Left cardiac atrium (tissue), 4 donors: ENCODE measurements at regions not wholly inside any gene's neighbourhood (a gene's known extent, or its start where the extent isn't known, plus 50 kb on each side); places are given as distances from the start of the nearest gene placed in this dataset.

ENCODE experiments used
- ATAC-seq, 2 donors: fragments of 200-7000 bp; cut with Tn5 transposase; one replicate each; pipeline ENCODE4 v1.9.1; 2020; ENCODE audit warnings: mild to moderate bottlenecking in 2 of 2, moderate library complexity in 2 of 2
- DNase-seq: peaks from one replicate; pipeline ENCODE4 v3.0.0-alpha.2; 2020
- intact Hi-C, 2 donors: fragments of 100-400 bp; cut with DNase I; formaldehyde crosslinking; loops; one replicate each; pipeline versions ENCODE4 v1.14.1 to v1.15.1; 2022 to 2023
- donor health status: DM: no; HTN: yes; CAD: no.
- donor health status: DM: no; HTN: yes; CAD: no; lungs with severe emphysema.
- donor health status: DM: yes; HTN: yes; CAD: no.
- donor health status: Dilated cardiomyopathy.

DNA sequence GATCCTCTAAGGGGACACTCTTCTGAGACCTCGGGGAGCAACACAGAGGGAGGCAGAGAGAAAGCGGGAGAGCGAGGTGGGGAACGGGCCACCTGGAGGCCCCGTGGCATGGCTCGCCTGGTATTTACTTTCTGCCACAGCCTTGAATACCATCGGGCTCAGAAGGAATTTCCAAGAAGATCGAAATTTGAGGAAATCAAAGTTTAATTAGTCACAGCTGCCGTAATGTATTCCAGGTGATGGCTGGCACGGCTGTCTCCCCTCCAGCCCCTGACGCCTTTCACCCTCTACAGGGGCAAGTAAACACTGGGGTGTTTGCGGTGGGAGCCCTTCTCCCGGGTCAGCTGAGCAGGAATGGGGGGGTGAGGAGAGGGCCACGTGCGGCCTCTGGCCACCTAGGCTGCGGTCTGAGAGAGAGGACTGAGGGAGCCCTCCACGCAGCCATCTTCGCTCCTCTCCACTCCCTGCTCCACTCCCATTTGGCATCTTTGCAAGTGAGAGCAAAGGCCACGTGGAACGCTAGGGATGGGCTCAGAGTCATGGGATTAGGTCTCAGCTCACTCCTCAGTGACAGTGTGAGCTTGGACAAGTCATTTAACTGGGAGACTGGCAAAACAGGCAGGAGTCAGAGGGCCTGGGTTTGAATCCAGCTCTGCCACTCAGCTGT, 125.2 kb downstream of the SYF2 start:
- ATAC-seq: no peak
- intact Hi-C loops: no loop called here
- DNase-seq: no peak

DNA sequence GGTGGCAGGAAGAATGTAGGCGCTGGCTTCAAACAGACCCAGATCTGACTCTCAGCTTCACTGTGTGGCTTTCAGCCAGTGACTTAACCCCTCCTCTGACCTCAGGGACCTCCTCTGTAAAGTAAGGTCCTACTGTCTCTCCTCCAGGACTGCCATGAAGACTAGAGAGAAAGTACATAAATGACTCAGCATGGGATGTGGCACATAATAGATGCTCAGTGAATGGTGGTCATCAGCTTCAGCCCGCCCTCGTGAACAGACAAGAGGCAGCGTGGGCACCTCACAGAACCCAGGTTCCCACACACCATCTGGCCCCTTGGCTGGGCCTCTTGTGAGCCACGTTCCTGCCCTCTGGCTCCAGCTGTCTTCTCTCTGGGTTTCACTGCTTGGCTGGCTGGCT, 126.0 kb downstream of the SYF2 start:
- no peak for DNase-seq
- ATAC-seq: no peak
- intact Hi-C loops: no loop called here

DNA sequence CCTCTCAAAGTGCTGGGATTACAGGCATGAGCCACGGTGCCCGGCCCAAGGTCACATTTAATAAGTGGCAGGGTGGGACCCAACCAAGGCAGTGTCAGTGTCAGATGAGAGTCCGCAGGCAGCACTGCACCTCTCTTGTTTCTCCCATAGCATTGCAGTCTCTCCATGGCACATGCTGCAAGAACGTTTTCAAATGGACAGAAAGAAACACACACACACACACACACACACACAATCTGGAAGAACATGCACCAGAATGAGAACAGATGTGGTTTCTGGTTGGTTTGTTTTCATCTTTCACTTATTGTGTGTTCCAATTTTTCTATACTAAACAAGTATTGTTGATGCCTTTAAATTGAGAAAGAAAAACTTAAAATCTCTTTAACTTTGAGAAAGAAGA, 126.5 kb downstream of the SYF2 start:
- intact Hi-C loops: no loop called here
- ATAC-seq (no peak), DNase-seq (no peak)

DNA sequence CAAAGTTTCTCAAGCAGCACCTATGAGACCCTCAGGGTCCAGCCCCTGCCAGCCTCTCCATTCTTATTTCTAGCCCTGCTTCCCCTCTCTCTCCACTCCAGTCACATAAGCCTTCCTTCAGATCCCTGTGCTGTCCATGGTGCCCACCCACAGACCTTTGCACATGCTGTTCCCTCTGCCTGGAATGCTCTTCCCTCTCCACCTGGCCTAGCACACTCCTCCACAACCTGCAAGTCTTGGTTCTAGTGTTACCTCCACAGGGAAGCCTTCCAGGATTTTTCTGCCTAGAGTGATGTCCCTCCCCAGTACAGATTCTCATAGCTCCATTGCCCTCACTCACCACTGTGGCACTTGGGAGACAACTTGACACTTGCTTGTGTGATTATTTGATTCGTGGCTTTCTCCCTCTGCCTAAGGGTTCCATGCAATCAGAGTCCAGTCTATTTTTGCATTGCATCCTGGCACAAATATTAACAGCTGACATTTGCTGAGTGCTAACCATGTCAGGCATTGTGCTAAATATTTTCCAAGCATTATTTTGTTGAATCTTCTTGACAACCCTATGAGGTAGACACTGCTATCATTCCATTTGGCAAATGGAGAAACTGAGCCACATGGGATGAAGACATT, 127.3 kb downstream of the SYF2 start:
- peak in 1 of 2 donors; percentile 48 for ATAC-seq
- intact Hi-C loops: loop anchor here in 1 of 2 donors (5.0 kb wide), 1 partner anchor 253 kb away; no protein-coding TSS in a partner anchor
- DNase-seq: no peak

DNA sequence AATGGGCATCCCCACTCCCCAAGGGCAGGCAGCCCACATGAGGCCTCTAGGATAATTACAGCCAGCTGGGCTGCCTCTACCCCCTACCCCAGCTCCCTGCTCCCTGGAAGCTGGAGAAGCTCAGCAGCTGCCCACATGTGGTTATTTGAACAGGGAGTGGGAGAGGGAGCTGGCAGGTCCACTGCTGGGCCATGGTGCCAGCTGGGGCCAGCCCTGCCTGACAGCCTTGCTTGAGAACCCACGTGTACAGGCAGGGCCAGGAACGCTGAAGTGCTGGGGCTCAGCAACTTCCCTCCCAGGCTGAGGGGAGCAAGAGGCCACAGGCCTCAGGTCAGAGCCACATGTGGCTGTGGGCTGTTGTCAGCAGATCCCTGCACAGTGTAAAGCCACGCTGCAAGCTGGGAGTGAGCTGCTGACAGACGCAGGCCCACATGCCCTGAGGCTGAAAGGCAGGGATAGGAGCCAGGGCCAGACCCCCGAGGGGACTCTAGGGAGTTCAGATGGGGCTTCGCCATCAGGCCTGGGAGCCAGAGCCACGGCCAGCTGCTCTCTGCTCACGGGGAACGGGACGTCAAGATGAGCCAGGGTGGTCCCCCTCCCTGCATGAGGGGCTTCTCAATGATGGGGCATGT, 129.0 kb downstream of the SYF2 start:
- ATAC-seq (no peak), DNase-seq (no peak)
- intact Hi-C loops: loop anchor here in 1 of 2 donors (5.0 kb wide), 1 partner anchor 251 kb away; no protein-coding TSS in a partner anchor

DNA sequence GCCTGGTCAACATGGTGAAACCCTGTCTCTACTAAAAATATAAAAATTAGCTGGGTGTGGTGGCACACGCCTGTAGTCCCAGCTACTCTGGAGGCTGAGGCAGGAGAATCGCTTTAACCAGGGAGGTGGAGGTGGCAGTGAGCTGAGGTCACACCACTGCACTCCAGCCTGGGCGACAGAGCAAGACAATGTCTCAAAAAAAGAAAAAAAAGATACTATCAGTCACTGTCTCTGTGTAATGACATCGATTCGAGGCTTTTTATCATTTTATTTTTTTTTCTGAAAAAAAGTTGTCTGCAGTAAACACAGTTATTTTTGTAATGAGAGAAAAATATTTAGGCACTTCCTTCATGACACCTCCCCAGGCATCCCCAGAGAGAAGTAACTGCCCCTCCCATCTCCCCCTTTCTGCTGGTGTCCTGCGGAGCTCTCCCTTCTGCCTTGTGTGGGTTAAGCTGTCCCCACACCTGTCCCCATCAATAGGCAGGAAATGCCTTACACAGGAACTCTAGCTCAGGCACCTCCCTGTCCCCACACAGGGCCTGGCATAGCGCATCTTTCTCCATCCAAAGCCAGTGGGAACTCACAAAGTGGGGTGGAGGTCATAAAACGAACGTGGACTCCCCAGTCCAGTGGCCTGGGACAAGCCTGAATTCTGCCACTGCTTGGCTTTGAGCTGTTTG, 132.0 kb downstream of the SYF2 start:
- ATAC-seq: no peak
- DNase-seq: no peak
- intact Hi-C loops: loop anchor here in 1 of 2 donors (5.0 kb wide), 1 partner anchor 248 kb away; no protein-coding TSS in a partner anchor

DNA sequence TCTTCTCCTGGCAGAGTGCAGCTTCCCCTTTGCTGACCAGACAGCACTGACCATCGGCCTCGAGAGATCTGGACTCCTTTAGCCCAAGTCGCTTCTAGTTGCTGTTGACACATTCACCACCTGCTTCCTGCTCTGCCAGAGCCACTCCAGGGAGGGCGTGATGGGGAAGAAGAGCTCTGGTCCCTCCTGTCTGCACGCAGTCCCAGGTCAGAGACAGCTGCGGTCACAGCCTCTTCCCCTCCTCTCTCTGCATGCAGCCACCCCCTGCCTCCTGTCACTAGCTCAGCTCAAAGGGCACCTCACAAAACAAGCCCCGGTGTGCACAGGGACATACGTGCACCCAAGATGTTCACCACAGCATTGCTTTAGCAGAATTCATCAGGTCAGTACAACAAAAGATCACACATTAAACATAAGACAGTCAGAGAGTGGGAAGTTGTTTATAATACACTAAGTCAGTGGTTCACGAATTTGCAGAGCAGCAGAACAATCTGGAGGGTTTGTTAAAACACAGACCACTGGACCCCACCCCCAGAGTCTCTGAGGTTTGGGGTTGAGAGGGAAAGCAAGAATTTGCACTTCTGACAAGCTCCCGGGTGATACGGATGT, 132.9 kb downstream of the SYF2 start:
- no peak for ATAC-seq
- DNase-seq: no peak
- intact Hi-C loops: no loop called here

DNA sequence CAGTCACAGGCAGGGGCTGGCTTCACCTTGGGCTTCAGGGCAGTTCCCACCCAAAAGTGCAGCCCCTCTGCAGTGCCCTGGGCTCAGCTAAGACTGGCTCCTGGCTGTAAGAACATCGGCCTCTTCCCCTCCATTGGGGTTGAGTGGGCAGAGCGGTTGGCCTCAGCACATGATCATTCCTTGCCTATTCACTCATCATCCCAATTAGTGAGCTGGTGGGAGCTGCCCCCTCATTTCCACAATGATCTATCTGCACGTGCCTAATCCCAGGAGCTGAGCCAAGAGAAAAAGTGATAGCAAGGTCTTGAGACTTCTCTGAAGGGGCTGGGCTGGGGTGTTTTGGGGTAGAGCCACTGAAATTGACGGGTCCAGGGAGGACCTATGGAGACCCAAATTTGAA, 133.6 kb downstream of the SYF2 start:
- ATAC-seq: no peak
- intact Hi-C loops: no loop called here
- DNase-seq: no peak

DNA sequence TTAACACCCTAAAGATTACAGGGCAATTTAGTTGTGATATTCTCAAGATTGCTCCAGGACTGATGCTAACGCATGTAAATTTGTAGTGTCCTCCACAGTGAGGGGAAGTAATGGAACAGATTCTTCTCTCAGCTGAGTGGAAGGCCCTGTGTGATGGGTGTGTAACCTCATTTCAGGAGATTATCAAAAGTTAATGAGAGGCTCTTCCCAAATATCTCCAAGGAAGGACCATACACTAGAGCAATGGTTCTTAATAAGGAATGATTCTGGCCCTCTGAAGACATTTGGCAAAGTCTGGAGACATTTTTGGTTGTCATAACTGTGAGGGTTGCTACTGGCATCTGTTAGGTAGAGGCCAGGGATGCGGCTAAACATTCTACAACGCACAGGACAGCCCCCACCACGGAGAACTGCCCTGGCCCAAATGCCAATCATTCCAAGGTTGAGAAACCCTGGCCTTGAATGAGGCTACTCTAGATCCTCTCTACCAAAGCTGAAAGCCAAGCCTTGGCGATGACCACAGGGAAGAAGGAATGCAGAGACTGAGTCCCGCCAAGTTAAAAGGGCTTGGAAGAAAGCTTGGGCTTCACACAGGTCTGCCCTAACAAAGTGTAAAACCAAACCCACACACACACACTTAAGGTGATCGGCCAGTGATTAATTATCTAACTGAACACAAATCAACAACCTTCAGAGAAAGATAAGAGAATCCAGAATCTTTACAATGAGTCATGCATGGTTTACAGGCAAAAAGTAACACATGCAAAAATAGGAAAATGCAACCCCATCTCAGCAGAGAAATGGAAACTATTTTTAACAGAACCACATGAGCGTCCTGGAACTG, 135.8 kb downstream of the SYF2 start:
- no peak for DNase-seq
- intact Hi-C loops: no loop called here
- no peak for ATAC-seq

DNA sequence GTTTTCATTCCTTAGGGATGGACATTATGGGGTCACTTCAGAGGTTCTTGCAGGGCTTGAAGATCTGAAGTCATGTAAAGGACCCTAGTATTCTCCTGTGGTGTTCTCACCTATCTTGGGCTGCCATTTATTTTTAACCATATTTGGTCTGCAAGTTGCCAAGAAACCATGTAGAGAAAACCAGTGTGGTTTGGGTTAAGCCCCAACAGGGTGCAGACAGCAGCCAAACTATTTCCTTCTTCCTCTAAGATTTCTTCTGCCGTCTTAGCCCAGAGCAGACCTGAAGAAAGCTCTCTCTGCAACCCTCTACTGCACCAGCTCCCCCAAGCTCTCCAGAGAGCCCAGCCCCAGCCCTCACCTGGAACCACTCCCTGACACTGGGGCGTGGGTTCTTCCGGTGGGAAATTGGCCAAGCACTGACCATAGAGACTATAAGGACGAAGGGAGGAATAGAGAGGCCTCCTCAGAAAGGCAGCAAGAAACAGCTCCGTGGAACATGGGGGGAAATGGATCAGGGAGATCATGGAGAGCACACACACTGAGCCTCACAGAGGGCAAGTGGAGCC, 136.6 kb downstream of the SYF2 start:
- intact Hi-C loops: no loop called here
- no peak for DNase-seq
- no peak for ATAC-seq

DNA sequence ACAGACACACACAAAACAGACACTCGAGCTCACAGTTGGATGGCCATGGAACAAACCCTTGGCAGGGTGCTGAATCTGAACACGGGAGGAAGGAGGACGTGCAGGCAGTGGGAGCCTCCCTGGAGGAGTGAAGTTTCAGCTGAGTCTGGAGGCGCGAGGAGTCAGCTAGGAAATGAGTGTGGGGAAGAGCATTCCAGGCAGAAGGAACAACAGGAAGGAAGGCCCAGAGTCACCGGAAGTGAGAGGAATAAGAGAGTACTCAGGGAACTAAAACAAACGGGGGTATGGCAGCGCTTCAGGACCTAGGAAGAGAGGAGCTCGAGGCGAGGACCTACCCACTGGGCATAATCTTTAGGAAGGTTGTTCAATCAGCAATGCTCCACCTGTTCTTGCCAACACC, 137.3 kb downstream of the SYF2 start:
- DNase-seq (no peak), ATAC-seq (no peak)
- intact Hi-C loops: no loop called here

DNA sequence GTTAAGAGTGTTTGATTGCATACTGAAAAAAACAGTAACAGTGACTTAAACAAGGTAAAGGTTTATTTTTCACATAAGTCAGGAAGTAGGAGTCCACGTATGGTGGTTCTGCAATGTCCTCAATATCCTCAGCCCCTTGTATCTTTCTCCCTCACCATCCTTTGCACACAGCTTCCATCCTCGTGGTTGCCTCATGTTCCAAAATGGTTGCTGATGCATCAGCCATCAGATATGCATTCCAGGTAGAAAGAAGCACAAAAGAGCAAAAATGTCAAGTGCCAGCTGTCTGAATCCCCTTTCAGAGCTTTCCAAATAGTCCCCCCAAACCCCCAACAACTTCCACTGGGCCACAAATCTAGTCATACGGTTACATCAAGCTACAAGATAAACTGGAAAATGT, 138.1 kb downstream of the SYF2 start:
- ATAC-seq: no peak
- no peak for DNase-seq
- intact Hi-C loops: no loop called here

DNA sequence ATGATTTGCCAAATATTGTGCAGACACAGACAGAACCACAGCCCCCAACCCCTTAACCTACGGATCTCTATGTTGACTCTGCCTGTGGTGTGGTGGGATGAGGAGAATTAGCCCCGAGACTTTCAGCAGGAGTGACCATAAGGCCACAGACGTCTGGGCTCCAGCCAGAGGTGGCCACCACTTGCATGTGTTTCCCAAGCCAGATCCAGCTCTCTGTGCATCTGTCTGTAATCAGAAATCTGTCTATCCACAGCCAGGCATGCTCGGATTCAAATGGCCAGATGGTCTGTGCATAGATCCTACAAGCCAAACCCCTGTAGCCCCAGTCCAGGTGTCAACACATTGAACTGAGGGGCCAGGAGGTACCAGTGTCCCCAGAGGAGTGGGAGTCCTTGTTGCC, 140.6 kb downstream of the SYF2 start:
- intact Hi-C loops: no loop called here
- ATAC-seq: no peak

DNA sequence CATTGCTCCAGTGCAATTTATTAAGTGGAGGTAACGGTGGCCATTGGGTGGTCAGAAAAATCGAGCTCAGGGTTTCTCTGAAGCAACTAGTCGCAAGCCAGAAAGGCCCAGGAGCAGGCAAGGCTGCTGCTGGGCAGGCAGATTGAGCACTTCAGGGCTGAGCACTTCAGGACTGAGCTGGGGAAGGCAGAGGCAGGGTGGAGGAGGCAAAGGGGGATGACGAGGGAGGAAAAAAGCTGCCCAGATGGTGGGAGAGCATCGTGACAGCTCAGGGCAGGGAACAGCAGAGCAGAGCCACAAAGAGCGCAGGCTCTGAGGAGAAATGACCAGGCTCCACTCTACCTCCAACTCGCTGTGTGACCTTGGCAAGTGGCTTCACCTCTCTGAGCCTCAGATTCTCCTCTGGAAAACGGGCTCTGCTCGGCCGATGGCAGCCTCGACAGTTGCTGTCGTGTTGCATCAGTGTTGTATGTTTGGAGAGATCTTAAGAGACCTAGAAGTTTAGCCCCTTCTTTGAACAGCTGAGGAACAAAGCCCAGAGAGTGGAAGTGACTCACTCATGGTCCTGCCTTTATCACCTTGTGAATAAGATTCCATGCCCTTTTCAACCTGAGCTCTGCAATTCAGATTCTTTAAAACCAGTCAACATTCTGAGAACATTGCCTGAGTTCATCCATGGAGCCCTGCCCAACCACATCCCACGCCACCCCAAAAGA, 141.4 kb downstream of the SYF2 start:
- no peak for ATAC-seq

More for the DNA sequence above, 140.6 kb downstream of the SYF2 start:
- DNase-seq: no peak

DNA sequence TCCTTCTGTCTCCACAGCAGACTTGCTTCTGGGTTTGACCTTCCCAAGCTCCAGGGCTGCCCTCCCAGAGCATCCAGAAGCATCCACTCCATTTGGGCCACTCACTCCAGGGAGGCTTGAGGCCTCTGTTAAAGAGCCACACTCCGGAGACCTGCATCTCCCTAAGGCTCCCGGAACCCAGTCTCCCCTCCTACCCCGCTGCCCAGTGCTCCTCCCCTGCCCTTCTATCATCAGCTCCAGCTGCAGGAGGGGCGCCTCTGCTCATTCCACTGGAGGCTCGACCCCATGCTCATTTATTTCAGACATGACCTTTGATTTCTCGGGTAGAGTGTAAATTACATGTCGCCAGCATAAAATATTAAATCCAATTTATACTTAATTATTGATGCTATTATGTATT, 142.5 kb downstream of the SYF2 start:
- ATAC-seq (no peak), DNase-seq (no peak)
- intact Hi-C loops: no loop called here

More for the DNA sequence above, 141.4 kb downstream of the SYF2 start:
- no peak for DNase-seq
- intact Hi-C loops: no loop called here

DNA sequence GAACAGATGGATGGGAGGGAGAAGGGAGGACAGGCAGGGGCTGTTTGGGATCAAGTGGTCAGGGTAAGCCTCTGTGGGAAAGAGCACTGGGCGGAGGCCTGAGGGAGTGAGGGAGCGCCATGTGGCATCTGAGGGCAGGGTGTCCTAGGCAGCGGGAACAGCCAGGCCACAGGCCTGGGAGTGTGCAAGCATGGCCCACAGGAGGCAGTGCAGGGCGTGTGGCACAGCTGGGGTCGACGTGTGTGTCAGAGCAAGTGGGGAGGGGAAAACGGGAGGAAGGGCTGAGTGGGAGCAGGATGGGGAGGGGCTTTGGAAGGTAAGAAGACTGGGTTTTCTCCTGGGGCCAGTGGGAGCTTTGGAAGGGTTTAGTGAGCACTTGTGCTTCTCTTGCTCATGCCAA, 143.4 kb downstream of the SYF2 start:
- ATAC-seq: no peak
- DNase-seq: no peak
- intact Hi-C loops: no loop called here

DNA sequence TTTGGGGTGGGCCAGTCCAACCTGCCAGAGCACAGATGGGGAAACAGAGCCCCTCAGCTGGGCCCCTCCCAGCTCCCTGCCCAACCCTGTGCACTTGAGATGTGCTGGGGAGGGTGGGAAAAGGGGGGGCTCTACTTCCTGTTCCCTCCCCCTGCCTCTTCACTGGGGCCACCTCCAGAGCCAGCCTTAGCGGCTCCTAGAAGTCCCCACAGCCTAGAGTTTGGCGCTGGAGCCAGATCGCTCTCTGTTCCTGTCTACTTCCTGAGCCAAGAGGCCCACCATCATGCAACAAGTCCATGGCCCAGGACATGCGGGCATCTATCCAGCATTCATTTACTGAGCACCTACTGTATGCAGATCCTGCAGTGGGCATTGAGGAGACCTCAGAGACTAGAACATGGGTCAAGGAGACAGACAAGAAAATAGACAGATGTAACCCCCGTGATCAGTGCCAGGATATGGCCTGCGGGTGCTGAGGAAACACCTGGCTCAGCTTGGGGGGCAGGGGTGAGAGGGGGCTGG, 144.1 kb downstream of the SYF2 start:
- no peak for ATAC-seq
- intact Hi-C loops: no loop called here
- DNase-seq: no peak
